HL-60 (cell line): ENCODE measurements at regions not wholly inside any gene's neighbourhood (a gene's known extent, or its start where the extent isn't known, plus 50 kb on each side); places are given as distances from the start of the nearest gene placed in this dataset.

Experiments used
- DNase-seq, 2 experiments: peaks; one replicate each; pipeline ENCODE4 v3.0.0-alpha.2; 2010 to 2020; ENCODE audit warnings: low read depth in 1 of 2, low spot score in 1 of 2
- H3K27ac ChIP-seq: fragments of 250-450 bp; sonication (Bioruptor Pico); replicated peaks from 2 replicates; pipeline ENCODE4 v1.5.1; 2020; ENCODE audit warnings: mild to moderate bottlenecking, moderate library complexity
- H3K27me3 ChIP-seq: fragments of 250-450 bp; sonication (Bioruptor Pico); 2 replicates; pipeline ENCODE4 v1.5.1; 2021; ENCODE audit warnings: mild to moderate bottlenecking, moderate library complexity; ENCODE audit not compliant: insufficient read depth, poor library complexity, severe bottlenecking
- H3K4me3 ChIP-seq: replicated peaks from 2 replicates; pipeline ENCODE4 v1.5.1; 2011; ENCODE audit warnings: mild to moderate bottlenecking, control low read depth, low read length; ENCODE audit not compliant: insufficient read depth
- GABPA ChIP-seq: IDR thresholded peaks from 2 replicates; pipeline ENCODE4 v1.6.1; 2012; ENCODE audit warnings: low read depth
- POLR2AphosphoS5 ChIP-seq: IDR thresholded peaks from 2 replicates; pipeline ENCODE4 v1.6.1; 2012; ENCODE audit warnings: low read depth
- SPI1 ChIP-seq: IDR thresholded peaks from 2 replicates; pipeline ENCODE4 v1.6.1; 2012; ENCODE audit warnings: low read depth, mild to moderate bottlenecking, borderline replicate concordance
- TF ChIP-seq, protein P1 (sequence below): IDR thresholded peaks from one replicate; pipeline ENCODE4 v1.5.1; 2011; ENCODE audit warnings: low read length, control low read depth, inconsistent platforms; ENCODE audit not compliant: insufficient read depth
- TF ChIP-seq, protein P2 (sequence below): IDR thresholded peaks from 2 replicates; pipeline ENCODE4 v1.6.1; 2012; ENCODE audit warnings: low read depth; ENCODE audit not compliant: insufficient replicate concordance

DNA sequence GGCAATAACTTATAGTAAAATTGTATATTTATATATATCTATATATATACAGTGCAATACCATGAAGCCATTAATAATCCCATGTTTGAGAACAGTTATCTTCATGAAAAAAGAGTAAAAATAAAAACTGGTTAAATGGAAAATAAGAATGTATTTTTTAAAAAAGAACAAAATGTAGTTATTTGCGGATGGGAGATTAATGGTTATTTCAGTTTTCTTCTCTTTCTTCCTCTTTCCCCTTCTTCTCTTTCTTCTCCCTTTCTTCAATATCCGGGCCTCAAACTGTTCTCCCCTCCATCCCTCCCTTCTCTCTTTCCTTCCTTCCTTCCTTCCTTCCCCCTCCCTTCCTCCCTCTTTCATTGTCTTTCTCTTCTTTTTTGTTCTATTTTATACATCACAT, 1301.7 kb upstream of the IGFBP7 start:
- Histone ChIP-seq H3K4me3 (no peak overlapping the region), H3K27ac (no peak overlapping the region), H3K27me3 (no peaks in the 10 kb centered on the region)
- no peak for DNase-seq
- no peak for TF ChIP-seq SPI1

DNA sequence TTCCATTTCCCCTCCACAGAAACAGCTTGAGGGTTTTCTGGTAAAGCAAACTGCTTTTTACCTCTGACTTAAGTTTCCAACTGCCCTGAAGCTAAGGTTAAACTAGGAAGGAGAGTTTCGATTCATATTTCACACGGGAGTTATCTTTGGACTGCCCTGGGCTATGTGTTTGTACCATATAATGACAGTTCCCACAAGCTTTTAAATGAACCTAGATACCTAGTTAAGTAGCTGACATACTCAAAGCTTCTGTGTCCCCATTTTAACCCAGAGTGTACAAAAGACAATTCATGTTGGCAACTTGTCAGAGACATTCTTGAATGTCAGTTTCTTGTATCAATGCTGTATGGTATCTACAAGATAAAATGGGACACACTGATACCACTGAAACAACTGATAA, 1296.6 kb upstream of the IGFBP7 start:
- H3K27me3 ChIP-seq = no peaks in the 10 kb centered on the region
- no peak overlapping the region for H3K27ac ChIP-seq
- DNase-seq = no peak
- no peak overlapping the region for H3K4me3 ChIP-seq
- no peak for TF ChIP-seq SPI1
- TF ChIP-seq POLR2AphosphoS5 = no peak
- TF ChIP-seq, protein P1, sequence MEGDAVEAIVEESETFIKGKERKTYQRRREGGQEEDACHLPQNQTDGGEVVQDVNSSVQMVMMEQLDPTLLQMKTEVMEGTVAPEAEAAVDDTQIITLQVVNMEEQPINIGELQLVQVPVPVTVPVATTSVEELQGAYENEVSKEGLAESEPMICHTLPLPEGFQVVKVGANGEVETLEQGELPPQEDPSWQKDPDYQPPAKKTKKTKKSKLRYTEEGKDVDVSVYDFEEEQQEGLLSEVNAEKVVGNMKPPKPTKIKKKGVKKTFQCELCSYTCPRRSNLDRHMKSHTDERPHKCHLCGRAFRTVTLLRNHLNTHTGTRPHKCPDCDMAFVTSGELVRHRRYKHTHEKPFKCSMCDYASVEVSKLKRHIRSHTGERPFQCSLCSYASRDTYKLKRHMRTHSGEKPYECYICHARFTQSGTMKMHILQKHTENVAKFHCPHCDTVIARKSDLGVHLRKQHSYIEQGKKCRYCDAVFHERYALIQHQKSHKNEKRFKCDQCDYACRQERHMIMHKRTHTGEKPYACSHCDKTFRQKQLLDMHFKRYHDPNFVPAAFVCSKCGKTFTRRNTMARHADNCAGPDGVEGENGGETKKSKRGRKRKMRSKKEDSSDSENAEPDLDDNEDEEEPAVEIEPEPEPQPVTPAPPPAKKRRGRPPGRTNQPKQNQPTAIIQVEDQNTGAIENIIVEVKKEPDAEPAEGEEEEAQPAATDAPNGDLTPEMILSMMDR = no peak
- TF ChIP-seq, protein P2, sequence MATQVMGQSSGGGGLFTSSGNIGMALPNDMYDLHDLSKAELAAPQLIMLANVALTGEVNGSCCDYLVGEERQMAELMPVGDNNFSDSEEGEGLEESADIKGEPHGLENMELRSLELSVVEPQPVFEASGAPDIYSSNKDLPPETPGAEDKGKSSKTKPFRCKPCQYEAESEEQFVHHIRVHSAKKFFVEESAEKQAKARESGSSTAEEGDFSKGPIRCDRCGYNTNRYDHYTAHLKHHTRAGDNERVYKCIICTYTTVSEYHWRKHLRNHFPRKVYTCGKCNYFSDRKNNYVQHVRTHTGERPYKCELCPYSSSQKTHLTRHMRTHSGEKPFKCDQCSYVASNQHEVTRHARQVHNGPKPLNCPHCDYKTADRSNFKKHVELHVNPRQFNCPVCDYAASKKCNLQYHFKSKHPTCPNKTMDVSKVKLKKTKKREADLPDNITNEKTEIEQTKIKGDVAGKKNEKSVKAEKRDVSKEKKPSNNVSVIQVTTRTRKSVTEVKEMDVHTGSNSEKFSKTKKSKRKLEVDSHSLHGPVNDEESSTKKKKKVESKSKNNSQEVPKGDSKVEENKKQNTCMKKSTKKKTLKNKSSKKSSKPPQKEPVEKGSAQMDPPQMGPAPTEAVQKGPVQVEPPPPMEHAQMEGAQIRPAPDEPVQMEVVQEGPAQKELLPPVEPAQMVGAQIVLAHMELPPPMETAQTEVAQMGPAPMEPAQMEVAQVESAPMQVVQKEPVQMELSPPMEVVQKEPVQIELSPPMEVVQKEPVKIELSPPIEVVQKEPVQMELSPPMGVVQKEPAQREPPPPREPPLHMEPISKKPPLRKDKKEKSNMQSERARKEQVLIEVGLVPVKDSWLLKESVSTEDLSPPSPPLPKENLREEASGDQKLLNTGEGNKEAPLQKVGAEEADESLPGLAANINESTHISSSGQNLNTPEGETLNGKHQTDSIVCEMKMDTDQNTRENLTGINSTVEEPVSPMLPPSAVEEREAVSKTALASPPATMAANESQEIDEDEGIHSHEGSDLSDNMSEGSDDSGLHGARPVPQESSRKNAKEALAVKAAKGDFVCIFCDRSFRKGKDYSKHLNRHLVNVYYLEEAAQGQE = no peak
- TF ChIP-seq GABPA = no peak

DNA sequence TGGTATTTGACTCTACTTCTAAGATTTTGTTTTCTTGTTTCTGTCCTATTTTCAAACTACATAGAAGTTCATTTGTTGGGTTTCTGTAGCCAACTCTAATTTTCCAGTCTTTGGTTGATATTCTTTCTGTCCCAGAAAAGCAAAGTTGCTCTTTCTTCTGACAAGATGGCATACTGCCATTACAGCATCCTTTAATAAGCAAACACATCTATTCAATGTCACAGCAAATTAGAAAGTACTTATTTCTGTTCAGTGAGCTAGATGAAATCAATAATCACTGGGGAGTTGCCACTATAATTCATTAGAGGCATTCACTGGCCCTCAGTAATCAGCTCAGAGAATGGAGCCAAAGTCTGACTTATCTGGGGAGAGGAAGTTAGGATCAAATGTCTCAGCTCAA, 1258.0 kb upstream of the IGFBP7 start:
- no peak overlapping the region for H3K27ac ChIP-seq
- DNase-seq = no peak
- TF ChIP-seq, protein P2 = no peak
- TF ChIP-seq GABPA (no peak), SPI1 (no peak), POLR2AphosphoS5 (no peak)
- TF ChIP-seq, protein P1 = no peak

DNA sequence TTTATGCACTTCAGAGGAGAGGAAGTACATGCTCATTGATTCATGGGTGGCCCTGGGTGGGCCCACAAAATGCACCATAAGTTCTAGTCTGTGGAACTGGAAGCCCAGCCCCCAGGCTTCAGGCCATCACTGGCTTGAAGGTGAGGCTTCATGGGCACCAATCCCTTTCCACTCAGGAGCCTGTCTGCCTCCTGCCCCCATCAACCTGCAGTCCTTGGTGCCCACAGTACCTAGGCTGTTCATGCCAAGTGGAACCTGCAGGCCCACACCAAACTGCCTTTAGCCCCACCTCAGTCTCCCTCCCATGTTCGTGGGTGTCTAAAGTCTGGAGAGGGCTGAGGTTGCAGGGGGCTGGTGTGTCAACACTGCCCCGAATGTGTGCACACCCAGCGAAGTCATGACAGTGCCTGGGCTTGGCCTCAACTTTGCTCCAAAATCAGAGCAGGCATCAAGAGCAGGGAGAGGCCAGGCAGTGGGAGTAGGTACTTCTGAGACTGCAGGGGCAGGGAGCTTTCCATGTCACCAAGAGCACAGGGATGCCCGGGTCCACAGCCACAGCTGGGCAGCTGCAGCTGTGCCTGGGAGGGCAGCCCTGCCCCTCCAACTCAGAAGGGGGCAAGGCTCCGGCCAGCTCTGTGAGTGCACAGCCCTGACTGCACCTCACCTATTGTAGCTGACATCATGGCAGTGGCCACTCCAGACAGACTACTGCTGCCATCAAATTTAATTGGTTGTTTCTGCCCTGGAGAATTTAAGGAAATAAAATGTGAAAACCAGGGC, 1250.4 kb upstream of the IGFBP7 start:
- TF ChIP-seq POLR2AphosphoS5 = no peak
- TF ChIP-seq, protein P1 = no peak
- TF ChIP-seq, protein P2 = no peak
- no peak for TF ChIP-seq GABPA
- TF ChIP-seq SPI1 = no peak
- Histone ChIP-seq H3K27me3 (no peaks in the 10 kb centered on the region), H3K4me3 (no peak overlapping the region), H3K27ac (no peak overlapping the region)
- DNase-seq = no peak

More for the DNA sequence above, 1258.0 kb upstream of the IGFBP7 start:
- no peak overlapping the region for H3K4me3 ChIP-seq
- no peaks in the 10 kb centered on the region for H3K27me3 ChIP-seq
